Hematopoietic multipotent progenitor cell treated with erythropoietin and hydrocortisone succinate and interleukin-3 and kit ligand, for 6 days (in vitro differentiated cells): ENCODE measurements at regions not wholly inside any gene's neighbourhood (a gene's known extent, or its start where the extent isn't known, plus 50 kb on each side); places are given as distances from the start of the nearest gene placed in this dataset.

Experiments used
- DNase-seq: peaks from one replicate; pipeline ENCODE4 v3.0.0-alpha.2; 2015

DNA sequence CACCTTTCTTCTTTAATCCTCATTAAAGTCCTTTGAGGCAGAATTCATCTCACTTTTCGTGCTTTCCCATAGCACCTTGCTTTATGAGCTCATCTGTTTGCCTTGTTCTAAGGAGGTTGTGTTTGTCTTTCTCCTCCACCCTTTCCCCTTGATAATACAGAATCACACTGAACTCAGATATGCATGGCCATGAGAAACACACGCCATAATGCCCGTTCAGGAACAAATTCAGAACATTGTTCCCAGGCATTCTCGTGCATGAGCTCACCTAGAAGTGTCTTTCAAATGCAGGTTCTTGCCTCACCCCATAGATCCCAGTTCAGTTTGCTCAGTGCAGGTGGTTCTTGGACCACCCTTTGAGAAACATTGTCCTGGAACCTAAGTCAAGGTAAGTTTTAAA, 71.1 kb downstream of the TMEM114 start:
- DNase-seq, result no peak

- DNase-seq, result no peak
Measured at GRCh38 chr16:8517280-8517679, 73.0 kb downstream of the TMEM114 start.

DNA sequence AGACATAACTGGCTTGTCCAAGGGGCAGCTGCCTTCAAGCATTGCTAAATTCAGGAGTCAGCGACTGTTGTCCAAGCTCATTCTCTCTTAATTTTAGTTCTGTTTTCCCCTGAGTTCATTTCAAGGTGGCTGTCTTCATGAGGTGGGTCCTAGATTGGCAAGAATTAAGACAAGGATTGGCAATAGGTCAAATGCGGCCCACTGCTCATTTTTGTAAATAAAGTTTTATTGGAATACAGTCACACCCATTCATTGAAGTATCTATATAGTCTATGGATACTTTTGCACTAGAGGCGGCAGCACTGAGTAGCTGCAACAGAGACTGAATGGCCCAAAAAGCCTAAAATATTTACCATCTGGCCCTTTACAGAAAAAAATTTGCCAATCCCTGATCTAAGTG, 73.8 kb downstream of the TMEM114 start:
- DNase-seq, result no peak

DNA sequence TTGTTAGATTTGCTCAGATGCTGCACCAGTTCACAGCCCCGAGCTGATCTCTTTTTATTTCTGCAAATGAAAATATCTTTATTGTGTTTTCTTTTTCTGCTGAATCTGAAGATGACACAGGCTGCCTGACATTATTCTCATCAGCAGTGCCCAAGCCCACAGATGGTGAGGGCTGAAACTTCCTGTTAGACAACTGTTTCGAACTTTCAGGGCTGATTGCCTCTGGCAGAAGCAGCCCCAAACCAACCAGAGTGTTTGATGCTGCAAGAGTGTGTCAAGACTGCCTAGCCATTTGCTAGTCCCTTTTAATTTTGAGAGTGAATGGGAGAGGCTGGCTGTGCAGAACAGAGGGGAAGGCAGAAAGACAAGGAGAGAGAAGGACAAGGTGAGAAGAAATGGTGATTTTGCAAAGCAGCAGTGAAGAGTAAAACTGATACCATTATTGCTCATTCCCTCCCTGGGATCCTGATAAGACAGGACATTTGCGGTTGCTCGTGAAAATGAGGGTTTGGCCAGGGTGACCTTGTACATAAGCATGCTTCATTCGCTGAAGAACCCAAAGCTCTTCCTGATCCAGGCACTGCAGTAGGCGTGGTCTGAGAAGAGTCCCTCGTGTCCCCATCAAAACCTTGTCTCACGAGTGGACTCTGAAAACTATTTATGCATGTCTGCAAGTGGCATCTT, 77.2 kb downstream of the TMEM114 start:
- DNase-seq, result no peak

GRCh38 chr16:8511464-8511863, 78.8 kb downstream of the TMEM114 start:
- no peak for DNase-seq

DNA sequence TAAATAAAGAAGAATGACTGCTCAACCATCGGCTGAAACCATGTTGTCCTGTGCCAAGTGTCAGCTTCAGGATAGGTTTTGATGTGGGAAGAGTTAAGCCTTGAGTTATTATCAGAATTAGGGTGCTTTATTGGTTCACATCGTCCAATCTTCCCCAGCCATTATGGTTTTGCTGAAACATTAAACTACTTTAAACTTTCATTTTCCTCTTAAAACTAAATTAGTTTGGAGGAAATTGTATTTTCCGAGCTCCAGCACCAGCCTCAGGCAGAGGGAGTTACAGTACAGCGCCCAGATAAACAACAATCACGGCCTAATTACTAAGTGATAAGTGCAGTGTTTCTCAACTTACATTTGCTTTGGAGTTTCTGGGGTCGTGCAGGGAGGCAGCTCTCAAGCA, 80.2 kb downstream of the TMEM114 start:
- no peak for DNase-seq

DNA sequence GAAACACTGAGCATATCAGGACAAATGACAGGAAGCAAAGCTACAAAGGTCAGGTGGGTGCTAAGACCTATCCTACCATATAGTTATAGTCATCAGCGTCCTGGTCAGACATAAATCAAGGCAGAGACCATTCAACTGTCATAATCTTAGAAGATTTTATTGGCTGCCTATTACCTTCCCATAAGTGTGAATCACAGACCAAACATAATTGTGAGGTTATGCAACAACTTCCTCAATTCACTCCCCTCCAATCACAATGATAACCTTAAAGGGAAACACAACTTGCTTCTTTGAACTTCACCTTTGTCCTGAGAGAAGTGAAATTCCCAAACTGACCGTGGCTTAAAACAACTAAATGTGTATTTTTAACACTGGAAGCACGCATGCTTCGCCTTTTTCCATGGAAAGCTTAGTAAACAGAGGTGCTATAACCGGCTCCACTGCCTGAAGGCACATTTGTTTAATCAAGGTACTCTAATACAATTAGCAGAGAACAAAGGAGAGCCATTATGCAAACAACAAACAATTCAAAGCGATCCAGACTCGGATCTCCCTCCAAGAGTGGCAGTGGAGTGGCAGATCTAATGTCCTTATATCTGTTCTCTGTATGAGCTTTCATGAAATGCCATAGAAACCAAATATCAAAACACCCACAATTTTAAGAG, 84.9 kb downstream of the TMEM114 start:
- DNase-seq, result no peak

GRCh38 chr16:8502446-8502845, 87.9 kb downstream of the TMEM114 start:
- DNase-seq, result no peak

DNA sequence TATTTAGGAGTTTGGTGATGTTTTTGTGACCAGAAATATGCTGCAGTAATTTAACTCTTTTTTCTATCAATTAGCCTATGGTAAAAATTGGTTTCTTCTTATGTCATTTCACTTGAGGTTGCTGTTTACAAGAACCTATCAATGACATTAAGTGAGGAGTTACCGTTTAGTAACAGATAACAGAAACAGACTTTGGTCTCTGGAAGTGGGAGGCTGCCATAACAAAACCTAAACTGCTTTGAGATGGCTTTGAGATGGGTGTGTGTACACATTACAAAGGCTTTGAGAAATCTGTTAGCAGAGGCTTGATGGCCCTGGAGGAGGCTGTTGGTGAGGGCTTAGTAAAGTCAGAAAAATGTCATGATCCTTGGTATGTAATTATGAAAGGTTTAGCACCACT, 90.0 kb downstream of the TMEM114 start:
- DNase-seq, result no peak

DNA sequence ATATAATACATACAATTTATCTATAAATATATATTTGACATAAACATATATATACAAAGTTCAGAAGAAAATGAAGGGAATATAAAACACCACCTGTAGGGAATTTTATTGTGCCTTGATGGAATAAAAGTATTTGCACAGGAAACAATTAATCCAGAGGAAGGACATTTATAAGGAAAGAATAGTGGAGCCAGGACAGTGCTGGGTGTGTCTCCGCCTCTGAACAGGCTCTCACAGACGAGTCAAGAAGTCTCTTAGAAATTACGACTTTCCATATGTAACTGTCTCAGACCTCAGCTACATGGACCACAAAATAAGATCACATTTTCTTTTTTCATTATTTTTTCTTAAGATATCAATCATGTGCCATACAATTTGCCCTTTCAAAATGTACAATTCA, 93.9 kb downstream of the TMEM114 start:
- DNase-seq, result no peak

DNA sequence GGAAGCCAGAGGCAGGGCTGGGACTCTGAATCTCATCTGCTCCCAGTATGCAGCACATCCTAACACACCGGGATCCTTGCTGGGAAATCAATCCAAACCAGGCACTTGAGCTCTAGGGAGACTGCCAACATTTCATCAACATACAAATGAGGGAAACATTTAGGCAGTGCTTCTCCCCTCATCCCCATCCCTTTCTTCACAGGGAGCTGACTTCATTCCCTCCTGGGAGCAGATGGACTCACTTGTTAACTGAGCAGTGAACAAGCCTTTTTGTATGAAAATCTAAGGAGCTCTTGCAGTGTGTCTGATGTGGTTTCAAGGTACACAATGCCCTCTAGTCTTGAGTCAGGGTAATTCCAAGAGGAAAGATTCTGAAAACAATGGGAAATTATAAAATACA, 96.3 kb downstream of the TMEM114 start:
- no peak for DNase-seq

GRCh38 chr16:8492690-8493089, 97.6 kb downstream of the TMEM114 start:
- no peak for DNase-seq

DNA sequence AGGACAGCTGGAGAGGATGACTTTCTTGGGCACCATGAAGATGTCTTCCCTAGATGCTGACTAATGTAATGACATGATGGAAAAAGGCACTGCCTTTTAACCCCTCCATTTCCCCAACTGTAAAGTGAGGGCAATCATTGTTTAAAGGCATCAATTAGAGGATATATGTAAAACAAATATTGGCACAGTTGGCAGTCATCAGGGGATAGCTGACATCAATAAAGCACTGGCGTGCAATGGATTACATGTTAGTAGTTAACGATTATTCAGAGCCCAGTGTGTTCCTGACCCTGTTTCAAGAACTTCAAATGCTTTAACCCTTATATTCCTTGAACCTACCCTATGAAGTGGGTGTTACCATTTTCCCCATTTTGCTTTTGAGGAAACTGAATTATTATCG, 100.7 kb downstream of the TMEM114 start:
- no peak for DNase-seq

- no peak for DNase-seq
Measured at GRCh38 chr16:8486985-8487384, 103.3 kb downstream of the TMEM114 start.

DNA sequence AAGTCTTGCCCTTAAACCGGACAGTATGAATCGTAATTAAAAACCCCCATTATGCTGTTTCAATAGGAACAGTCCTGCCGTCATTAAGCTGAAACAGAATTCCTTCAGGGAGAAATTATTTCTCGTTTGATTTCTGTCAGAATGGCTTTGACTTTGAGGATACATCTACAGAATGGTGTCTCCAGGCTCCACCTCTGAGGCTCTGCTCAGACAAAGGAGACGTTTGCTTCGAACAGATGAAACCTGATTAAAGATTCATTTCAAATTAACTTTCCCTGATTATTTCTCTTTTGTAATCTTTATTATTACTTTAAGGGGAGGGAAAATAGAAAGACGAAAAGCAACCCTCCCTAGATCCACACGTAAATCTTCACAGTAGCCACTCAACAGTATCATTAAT, 106.9 kb downstream of the TMEM114 start:
- no peak for DNase-seq

GRCh38 chr16:8481810-8482209, 108.5 kb downstream of the TMEM114 start:
- no peak for DNase-seq

DNA sequence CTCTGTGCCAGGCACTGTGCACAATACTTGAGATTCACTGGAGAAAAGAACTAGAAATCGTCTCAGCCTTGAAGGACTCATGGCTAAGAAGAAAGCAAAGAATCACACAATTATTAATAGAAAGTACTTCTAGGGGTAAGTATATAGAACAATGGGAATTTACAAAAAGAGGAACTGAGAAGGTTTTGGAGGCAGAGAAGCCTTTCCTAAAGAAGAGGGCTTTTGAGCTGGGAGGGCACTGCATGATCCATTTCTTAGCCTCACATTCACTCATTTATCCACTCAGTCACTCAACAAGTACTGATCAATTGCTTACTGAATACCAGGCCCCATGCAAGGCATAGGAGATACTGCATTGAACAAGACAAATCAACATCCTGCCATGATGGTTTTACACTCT, 113.5 kb downstream of the TMEM114 start:
- DNase-seq, result no peak

GRCh38 chr16:8474587-8474986, 115.7 kb downstream of the TMEM114 start:
- no peak for DNase-seq

- DNase-seq, result no peak
Measured at GRCh38 chr16:8469102-8469778, 121.1 kb downstream of the TMEM114 start.

GRCh38 chr16:8464979-8465378, 125.3 kb downstream of the TMEM114 start:
- DNase-seq, result no peak

- DNase-seq, result no peak
Measured at GRCh38 chr16:8459085-8459733, 131.1 kb downstream of the TMEM114 start.

GRCh38 chr16:8458481-8459046, 131.7 kb downstream of the TMEM114 start:
- no peak for DNase-seq

DNA sequence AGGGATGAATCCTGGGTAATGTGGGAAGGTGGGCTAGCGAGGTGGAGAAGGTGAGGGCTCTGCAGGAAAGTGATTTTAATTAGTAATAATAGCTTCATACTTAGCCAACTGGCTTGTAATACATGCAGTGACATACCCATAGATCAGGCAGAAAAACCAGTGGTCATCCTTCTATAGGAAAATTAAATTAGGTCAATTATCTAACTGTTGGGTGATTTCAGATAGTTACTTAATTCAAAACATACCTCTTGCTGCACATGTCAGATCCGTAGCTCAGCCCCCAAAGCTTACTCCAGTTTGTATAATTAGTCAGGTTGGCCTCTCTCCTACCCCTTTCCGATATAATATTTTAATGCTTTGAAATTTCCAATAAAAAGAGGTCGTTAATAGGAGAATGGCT, 137.0 kb downstream of the TMEM114 start:
- no peak for DNase-seq

GRCh38 chr16:8452941-8453340, 137.4 kb downstream of the TMEM114 start:
- no peak for DNase-seq
